ENCODE measurements at regions not wholly inside any gene's neighbourhood (a gene's known extent, or its start where the extent isn't known, plus 50 kb on each side); places are given as distances from the start of the nearest gene placed in this dataset.

- TF ChIP-seq CTCF (IDR thresholded peaks at IDR 0.05): no peak
- no peak for TF ChIP-seq POLR2AphosphoS5 (IDR thresholded peaks at IDR 0.05)
- no peak for TF ChIP-seq EP300 (IDR thresholded peaks at IDR 0.05; ENCODE audit: low read depth)
These were observed 255.5 kb upstream of the CSF3R start for GRCh38 chr1:36738245-36738644.

All from transverse colon (tissue), 4 donors.